ENCODE measurements at regions not wholly inside any gene's neighbourhood (a gene's known extent, or its start where the extent isn't known, plus 50 kb on each side); places are given as distances from the start of the nearest gene placed in this dataset.

- Histone ChIP-seq H4K8ac (ENCODE audit: low read depth, low read length) (no peak overlapping the region), H3K9ac (ENCODE audit: low read depth, low read length, poor library complexity) (no peak overlapping the region), H3K18ac (ENCODE audit: low read length) (no peak overlapping the region), H3K27ac (replicated peaks; ENCODE audit: low read length) (no peak overlapping the region), H3K4me1 (ENCODE audit: control insufficient read depth in 2 of 2, insufficient read depth in 1 of 2, low read depth in 1 of 2, low read length in 2 of 2) (no peaks in the 10 kb centered on the region), H3K27me3 (ENCODE audit: control insufficient read depth in 3 of 3, insufficient read depth in 3 of 3, low read depth in 1 of 3, low read length in 3 of 3) (no peaks in the 10 kb centered on the region), H3K4me3 (ENCODE audit: low read length in 2 of 2) (no peak overlapping the region), H2BK12ac (ENCODE audit: low read length) (no peak overlapping the region), H3K23ac (ENCODE audit: low read depth, low read length, poor library complexity) (no peak overlapping the region), H3K9me3 (replicated peaks in 1 of 2; ENCODE audit: control insufficient read depth in 2 of 2, insufficient read depth in 1 of 2, low read depth in 1 of 2, low read length in 2 of 2) (no peaks in the 10 kb centered on the region), H2AK5ac (ENCODE audit: low read depth, low read length) (no peak overlapping the region), H2AFZ (ENCODE audit: low read length) (no peak overlapping the region), H4K91ac (ENCODE audit: low read depth, low read length, poor library complexity) (no peak overlapping the region), H3K4ac (ENCODE audit: low read length) (no peak overlapping the region), H3K4me2 (ENCODE audit: insufficient read depth, low read length, poor library complexity, severe bottlenecking) (no peak overlapping the region), H3K79me1 (ENCODE audit: low read depth, low read length) (no peaks in the 10 kb centered on the region), H3K14ac (ENCODE audit: low read length) (no peak overlapping the region), H2BK5ac (ENCODE audit: low read length) (no peak overlapping the region), H3K36me3 (replicated peaks in 1 of 2; ENCODE audit: control insufficient read depth in 2 of 2, insufficient read depth in 2 of 2, low read length in 2 of 2) (no peaks in the 10 kb centered on the region), H2BK15ac (ENCODE audit: low read length) (no peak overlapping the region), H2BK120ac (ENCODE audit: low read depth, low read length) (no peak overlapping the region)
- DNase-seq (ENCODE audit: low spot score): no peak
- no CpG with 5 or more reads among the region's 3 CpGs for whole genome bisulfite sequencing, 2 donors (ENCODE audit: extremely low coverage in 2 of 2, insufficient read length in 2 of 2, insufficient replicate concordance in 1 of 2)
These were observed 283.1 kb upstream of the FOXG1 start for GRCh38 chr14:28483506-28483905.

- H3K79me1 ChIP-seq (ENCODE audit: low read depth, low read length): peaks cover 1% of the 10 kb centered on the region
- H3K18ac ChIP-seq (ENCODE audit: low read length): no peak overlapping the region
- H3K4me1 ChIP-seq (ENCODE audit: control insufficient read depth in 2 of 2, insufficient read depth in 1 of 2, low read depth in 1 of 2, low read length in 2 of 2): no peaks in the 10 kb centered on the region
- H3K36me3 ChIP-seq (replicated peaks in 1 of 2; ENCODE audit: control insufficient read depth in 2 of 2, insufficient read depth in 2 of 2, low read length in 2 of 2): no peaks in the 10 kb centered on the region
- no peak overlapping the region for H4K91ac ChIP-seq (ENCODE audit: low read depth, low read length, poor library complexity)
- H4K8ac ChIP-seq (ENCODE audit: low read depth, low read length): no peak overlapping the region
- H3K9ac ChIP-seq (ENCODE audit: low read depth, low read length, poor library complexity): no peak overlapping the region
- H3K14ac ChIP-seq (ENCODE audit: low read length): no peak overlapping the region
- no peak overlapping the region for H2AFZ ChIP-seq (ENCODE audit: low read length)
- H2BK120ac ChIP-seq (ENCODE audit: low read depth, low read length): no peak overlapping the region
- DNase-seq (ENCODE audit: low spot score): no peak
- no peaks in the 10 kb centered on the region for H3K9me3 ChIP-seq (replicated peaks in 1 of 2; ENCODE audit: control insufficient read depth in 2 of 2, insufficient read depth in 1 of 2, low read depth in 1 of 2, low read length in 2 of 2)
- H3K4ac ChIP-seq (ENCODE audit: low read length): no peak overlapping the region
- H2BK15ac ChIP-seq (ENCODE audit: low read length): no peak overlapping the region
- H2AK5ac ChIP-seq (ENCODE audit: low read depth, low read length): no peak overlapping the region
- H3K4me2 ChIP-seq (ENCODE audit: insufficient read depth, low read length, poor library complexity, severe bottlenecking): no peak overlapping the region
- H2BK12ac ChIP-seq (ENCODE audit: low read length): no peak overlapping the region
- H3K23ac ChIP-seq (ENCODE audit: low read depth, low read length, poor library complexity): no peak overlapping the region
- no peak overlapping the region for H3K4me3 ChIP-seq (ENCODE audit: low read length in 2 of 2)
- H2BK5ac ChIP-seq (ENCODE audit: low read length): no peak overlapping the region
- H3K27ac ChIP-seq (replicated peaks; ENCODE audit: low read length): no peak overlapping the region
- H3K27me3 ChIP-seq (ENCODE audit: control insufficient read depth in 3 of 3, insufficient read depth in 3 of 3, low read depth in 1 of 3, low read length in 3 of 3): no peaks in the 10 kb centered on the region
These were observed 277.9 kb upstream of the FOXG1 start for GRCh38 chr14:28488684-28489083.

GRCh38 chr14:28493516-28493915 is 273.1 kb upstream of the FOXG1 start:
- H3K4me3 ChIP-seq (ENCODE audit: low read length in 2 of 2): no peak overlapping the region
- H2AK5ac ChIP-seq (ENCODE audit: low read depth, low read length): no peak overlapping the region
- H3K27ac ChIP-seq (replicated peaks; ENCODE audit: low read length): no peak overlapping the region
- peaks cover 1% of the 10 kb centered on the region for H3K79me1 ChIP-seq (ENCODE audit: low read depth, low read length)
- WGBS, 2 donors (ENCODE audit: extremely low coverage in 2 of 2, insufficient read length in 2 of 2, insufficient replicate concordance in 1 of 2): no CpG with 5 or more reads among the region's 3 CpGs
- H3K23ac ChIP-seq (ENCODE audit: low read depth, low read length, poor library complexity): no peak overlapping the region
- no peak overlapping the region for H2BK5ac ChIP-seq (ENCODE audit: low read length)
- no peak overlapping the region for H3K14ac ChIP-seq (ENCODE audit: low read length)
- H2BK15ac ChIP-seq (ENCODE audit: low read length): no peak overlapping the region
- no peak for DNase-seq (ENCODE audit: low spot score)
- H3K9ac ChIP-seq (ENCODE audit: low read depth, low read length, poor library complexity): no peak overlapping the region
- H2AFZ ChIP-seq (ENCODE audit: low read length): no peak overlapping the region
- no peaks in the 10 kb centered on the region for H3K27me3 ChIP-seq (ENCODE audit: control insufficient read depth in 3 of 3, insufficient read depth in 3 of 3, low read depth in 1 of 3, low read length in 3 of 3)
- H2BK12ac ChIP-seq (ENCODE audit: low read length): no peak overlapping the region
- no peak overlapping the region for H3K4ac ChIP-seq (ENCODE audit: low read length)
- no peak overlapping the region for H4K8ac ChIP-seq (ENCODE audit: low read depth, low read length)
- no peaks in the 10 kb centered on the region for H3K4me1 ChIP-seq (ENCODE audit: control insufficient read depth in 2 of 2, insufficient read depth in 1 of 2, low read depth in 1 of 2, low read length in 2 of 2)
- no peaks in the 10 kb centered on the region for H3K9me3 ChIP-seq (replicated peaks in 1 of 2; ENCODE audit: control insufficient read depth in 2 of 2, insufficient read depth in 1 of 2, low read depth in 1 of 2, low read length in 2 of 2)
- no peak overlapping the region for H4K91ac ChIP-seq (ENCODE audit: low read depth, low read length, poor library complexity)
- no peak overlapping the region for H2BK120ac ChIP-seq (ENCODE audit: low read depth, low read length)
- no peak overlapping the region for H3K18ac ChIP-seq (ENCODE audit: low read length)
- H3K36me3 ChIP-seq (replicated peaks in 1 of 2; ENCODE audit: control insufficient read depth in 2 of 2, insufficient read depth in 2 of 2, low read length in 2 of 2): no peaks in the 10 kb centered on the region
- H3K4me2 ChIP-seq (ENCODE audit: insufficient read depth, low read length, poor library complexity, severe bottlenecking): no peak overlapping the region

- H2BK120ac ChIP-seq (ENCODE audit: low read depth, low read length): no peak overlapping the region
- H3K4me3 ChIP-seq (ENCODE audit: low read length in 2 of 2): no peak overlapping the region
- no peak overlapping the region for H2BK5ac ChIP-seq (ENCODE audit: low read length)
- no peak for DNase-seq (ENCODE audit: low spot score)
- no peak overlapping the region for H4K91ac ChIP-seq (ENCODE audit: low read depth, low read length, poor library complexity)
- no peak overlapping the region for H2AFZ ChIP-seq (ENCODE audit: low read length)
- no peak overlapping the region for H3K14ac ChIP-seq (ENCODE audit: low read length)
- no peaks in the 10 kb centered on the region for H3K4me1 ChIP-seq (ENCODE audit: control insufficient read depth in 2 of 2, insufficient read depth in 1 of 2, low read depth in 1 of 2, low read length in 2 of 2)
- no peak overlapping the region for H2BK15ac ChIP-seq (ENCODE audit: low read length)
- H2AK5ac ChIP-seq (ENCODE audit: low read depth, low read length): no peak overlapping the region
- no peaks in the 10 kb centered on the region for H3K27me3 ChIP-seq (ENCODE audit: control insufficient read depth in 3 of 3, insufficient read depth in 3 of 3, low read depth in 1 of 3, low read length in 3 of 3)
- H3K9ac ChIP-seq (ENCODE audit: low read depth, low read length, poor library complexity): no peak overlapping the region
- H4K8ac ChIP-seq (ENCODE audit: low read depth, low read length): no peak overlapping the region
- H3K9me3 ChIP-seq (replicated peaks in 1 of 2; ENCODE audit: control insufficient read depth in 2 of 2, insufficient read depth in 1 of 2, low read depth in 1 of 2, low read length in 2 of 2): no peaks in the 10 kb centered on the region
- WGBS, 2 donors (ENCODE audit: extremely low coverage in 2 of 2, insufficient read length in 2 of 2, insufficient replicate concordance in 1 of 2): no CpG with 5 or more reads among the region's 2 CpGs
- H3K4me2 ChIP-seq (ENCODE audit: insufficient read depth, low read length, poor library complexity, severe bottlenecking): no peak overlapping the region
- peaks cover 1% of the 10 kb centered on the region for H3K79me1 ChIP-seq (ENCODE audit: low read depth, low read length)
- no peaks in the 10 kb centered on the region for H3K36me3 ChIP-seq (replicated peaks in 1 of 2; ENCODE audit: control insufficient read depth in 2 of 2, insufficient read depth in 2 of 2, low read length in 2 of 2)
- H2BK12ac ChIP-seq (ENCODE audit: low read length): no peak overlapping the region
- no peak overlapping the region for H3K18ac ChIP-seq (ENCODE audit: low read length)
- H3K4ac ChIP-seq (ENCODE audit: low read length): no peak overlapping the region
- H3K23ac ChIP-seq (ENCODE audit: low read depth, low read length, poor library complexity): no peak overlapping the region
- no peak overlapping the region for H3K27ac ChIP-seq (replicated peaks; ENCODE audit: low read length)
These were observed 272.4 kb upstream of the FOXG1 start for GRCh38 chr14:28494196-28494595.

Data from neuronal stem cell (in vitro differentiated cells).